Activated naive CD4-positive, alpha-beta T cell treated with anti-CD3 and anti-CD28 coated beads, Interleukin-2, amount 50 U/mL, for 24 hours (primary cell): ENCODE measurements at regions not wholly inside any gene's neighbourhood (a gene's known extent, or its start where the extent isn't known, plus 50 kb on each side); places are given as distances from the start of the nearest gene placed in this dataset.

Source experiments
- H3K27ac Mint-ChIP-seq: one replicate; pipeline ENCODE4 v1.8.0; 2021; ENCODE audit warnings: mild to moderate bottlenecking, mixed read lengths
- H3K27me3 Mint-ChIP-seq: one replicate; pipeline ENCODE4 v1.8.0; 2021; ENCODE audit warnings: mixed read lengths
- H3K36me3 Mint-ChIP-seq: one replicate; pipeline ENCODE4 v1.8.0; 2021; ENCODE audit warnings: mixed read lengths
- H3K4me1 Mint-ChIP-seq: one replicate; pipeline ENCODE4 v1.8.0; 2021; ENCODE audit warnings: mixed read lengths
- H3K4me3 Mint-ChIP-seq: one replicate; pipeline ENCODE4 v1.8.0; 2021; ENCODE audit warnings: mild to moderate bottlenecking, mixed read lengths
- H3K9me3 Mint-ChIP-seq: one replicate; pipeline ENCODE4 v1.8.0; 2021; ENCODE audit warnings: mixed read lengths

DNA sequence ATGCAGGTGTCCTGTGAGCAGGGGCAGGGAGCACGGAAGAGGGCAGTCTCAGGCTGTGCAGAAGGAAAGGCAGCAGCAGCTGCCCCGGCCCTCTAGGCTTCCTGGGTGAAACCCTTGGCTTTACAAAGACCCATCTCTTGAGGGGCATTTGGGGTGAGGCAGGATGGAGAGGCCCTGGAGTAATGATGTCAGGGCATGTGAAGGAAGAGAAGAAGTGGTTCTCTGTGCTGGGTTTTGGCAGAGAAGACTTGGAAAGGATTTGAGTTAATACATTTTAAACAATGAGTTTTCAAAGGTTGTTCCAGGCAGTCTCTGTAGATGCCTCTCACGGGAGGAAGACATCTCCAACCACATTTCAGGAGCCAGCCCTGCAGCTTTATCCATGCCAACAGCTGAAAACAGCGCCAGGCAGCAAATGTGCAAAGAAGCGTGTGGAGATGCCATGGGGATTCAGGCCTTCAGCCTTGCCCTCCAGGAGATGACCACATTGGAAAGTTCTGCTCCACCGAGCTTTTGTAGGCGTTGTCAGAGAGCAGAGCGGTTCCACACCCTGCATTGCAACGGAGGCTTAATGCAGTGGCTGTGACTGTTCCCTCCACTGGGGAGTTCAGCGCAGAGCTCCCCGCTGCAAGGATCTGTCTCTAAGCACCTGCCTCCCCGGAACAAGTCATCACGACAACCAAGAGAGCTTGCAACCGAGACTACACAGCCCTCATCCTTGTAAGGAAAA is 322.8 kb downstream of the UQCRFS1 start:
- H3K4me1 Mint-ChIP-seq, result no peaks in the 10 kb centered on the region
- H3K27ac Mint-ChIP-seq, result no peak overlapping the region
- H3K27me3 Mint-ChIP-seq, result no peaks in the 10 kb centered on the region
- no peaks in the 10 kb centered on the region for H3K36me3 Mint-ChIP-seq
- no peak overlapping the region for H3K4me3 Mint-ChIP-seq
- no peaks in the 10 kb centered on the region for H3K9me3 Mint-ChIP-seq

DNA sequence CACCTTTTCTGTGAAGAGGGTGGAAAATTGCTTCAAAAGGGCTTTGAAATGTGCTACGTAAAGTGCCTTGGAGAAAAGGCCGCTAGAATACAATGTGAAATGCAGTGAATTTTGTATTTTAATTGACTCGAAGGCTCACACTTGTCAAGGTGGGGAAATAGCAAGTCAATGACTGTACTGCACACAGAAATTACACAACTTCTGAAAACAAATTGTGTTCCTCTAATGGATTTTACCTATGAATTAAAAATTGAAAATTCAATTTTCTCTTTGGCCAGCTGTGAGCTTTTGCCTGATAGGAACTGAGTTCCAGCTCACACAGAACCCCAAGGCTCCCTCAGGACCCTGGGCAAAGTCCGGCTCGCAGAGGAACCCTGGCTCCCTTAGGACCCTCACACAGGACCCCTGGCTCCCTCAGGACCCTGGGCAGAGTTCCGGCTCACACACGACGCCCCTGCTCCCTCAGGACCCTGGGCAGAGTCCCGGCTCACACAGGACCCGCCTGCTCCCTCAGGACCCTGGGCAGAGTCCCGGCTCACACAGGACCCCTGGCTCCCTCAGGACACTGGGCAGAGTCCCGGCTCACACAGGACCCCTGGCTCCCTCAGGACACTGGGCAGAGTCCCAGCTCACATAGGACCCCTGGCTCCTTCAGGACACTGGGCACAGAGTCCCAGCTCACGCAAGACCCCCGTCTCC is 324.9 kb downstream of the UQCRFS1 start:
- H3K27me3 Mint-ChIP-seq, result peaks cover 1% of the 10 kb centered on the region
- no peak overlapping the region for H3K27ac Mint-ChIP-seq
- H3K4me3 Mint-ChIP-seq, result no peak overlapping the region
- H3K4me1 Mint-ChIP-seq, result no peaks in the 10 kb centered on the region
- no peaks in the 10 kb centered on the region for H3K9me3 Mint-ChIP-seq
- no peaks in the 10 kb centered on the region for H3K36me3 Mint-ChIP-seq

DNA sequence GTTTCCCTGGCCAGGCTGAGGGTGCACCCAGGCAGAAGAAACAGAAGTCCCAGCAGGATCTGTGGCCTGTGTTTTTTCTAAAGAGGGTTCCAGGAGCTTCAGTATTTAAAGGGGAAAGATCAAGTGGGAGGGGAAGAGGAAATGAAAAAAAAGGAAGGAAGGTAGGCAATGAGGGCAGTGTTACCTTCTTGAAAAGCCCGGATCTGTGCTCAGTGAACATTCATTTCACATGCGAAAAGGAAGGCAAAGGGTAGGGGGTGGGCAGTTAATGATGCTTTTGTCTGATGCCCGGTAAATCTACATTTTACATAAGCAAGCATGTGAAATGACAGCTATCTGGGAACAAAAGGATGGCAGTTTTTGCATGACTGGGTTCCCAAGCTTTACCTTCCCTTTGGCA is 326.2 kb downstream of the UQCRFS1 start:
- H3K4me3 Mint-ChIP-seq, result no peak overlapping the region

DNA sequence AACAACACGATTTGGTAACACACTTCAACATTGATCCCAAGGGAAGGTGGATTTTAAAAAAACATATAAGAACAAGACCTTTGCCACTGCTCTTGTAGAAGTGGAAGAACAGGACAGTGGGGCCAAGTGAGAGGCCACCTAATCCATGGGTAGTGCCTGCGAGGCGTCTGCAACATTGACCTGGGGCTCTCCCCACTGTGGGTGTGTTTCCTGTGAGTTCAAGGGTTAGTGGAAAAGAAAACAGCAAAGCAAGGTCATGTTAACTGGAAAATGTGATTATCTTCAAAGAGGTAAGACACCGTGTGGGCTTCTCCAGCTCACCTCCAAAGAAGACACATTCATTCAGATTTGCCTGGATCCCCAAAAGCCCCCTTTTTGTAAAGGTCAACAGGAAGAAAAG is 327.0 kb downstream of the UQCRFS1 start:
- Mint-ChIP-seq H3K27ac (no peak overlapping the region), H3K9me3 (no peaks in the 10 kb centered on the region), H3K4me3 (no peak overlapping the region), H3K4me1 (no peaks in the 10 kb centered on the region), H3K36me3 (no peaks in the 10 kb centered on the region), H3K27me3 (peaks cover 2% of the 10 kb centered on the region)

More for the DNA sequence above, 326.2 kb downstream of the UQCRFS1 start:
- no peaks in the 10 kb centered on the region for H3K36me3 Mint-ChIP-seq
- no peaks in the 10 kb centered on the region for H3K4me1 Mint-ChIP-seq
- peaks cover 2% of the 10 kb centered on the region for H3K27me3 Mint-ChIP-seq
- H3K27ac Mint-ChIP-seq, result no peak overlapping the region
- H3K9me3 Mint-ChIP-seq, result no peaks in the 10 kb centered on the region

DNA sequence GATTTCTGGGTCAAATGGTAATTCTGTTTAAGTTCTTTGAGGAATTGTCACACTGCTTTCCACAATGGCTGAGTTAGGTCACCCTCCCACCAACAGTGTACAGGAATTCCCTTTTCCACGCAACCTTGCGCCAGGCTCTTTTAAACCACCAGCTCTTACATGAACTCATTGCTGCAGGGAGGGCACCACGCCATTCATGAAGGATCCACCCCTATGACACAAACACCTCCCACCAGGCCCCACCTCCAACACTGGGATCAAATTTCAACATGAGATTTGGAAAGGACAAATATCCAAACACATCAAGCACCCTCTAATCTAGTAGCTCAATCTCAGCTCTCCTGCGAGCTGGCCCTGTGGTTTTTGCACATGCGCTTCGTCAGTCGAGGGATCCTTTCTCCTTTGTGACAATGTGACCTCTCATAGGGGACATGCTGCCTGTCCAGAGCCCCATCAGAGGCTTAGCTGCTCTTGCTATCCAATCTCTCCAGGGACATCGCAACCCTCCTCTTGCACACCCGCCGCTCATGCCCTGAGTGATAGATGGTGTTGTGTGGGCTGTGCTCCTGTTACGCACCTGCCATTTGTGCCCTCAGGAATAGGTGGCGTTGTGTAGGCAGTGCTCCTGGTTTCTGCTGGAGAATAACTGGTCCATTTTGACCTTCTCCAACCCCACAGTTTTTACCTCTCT is 328.0 kb downstream of the UQCRFS1 start:
- no peaks in the 10 kb centered on the region for H3K36me3 Mint-ChIP-seq
- H3K4me3 Mint-ChIP-seq, result no peak overlapping the region
- peaks cover 2% of the 10 kb centered on the region for H3K27me3 Mint-ChIP-seq
- no peak overlapping the region for H3K27ac Mint-ChIP-seq
- no peaks in the 10 kb centered on the region for H3K9me3 Mint-ChIP-seq
- no peaks in the 10 kb centered on the region for H3K4me1 Mint-ChIP-seq

DNA sequence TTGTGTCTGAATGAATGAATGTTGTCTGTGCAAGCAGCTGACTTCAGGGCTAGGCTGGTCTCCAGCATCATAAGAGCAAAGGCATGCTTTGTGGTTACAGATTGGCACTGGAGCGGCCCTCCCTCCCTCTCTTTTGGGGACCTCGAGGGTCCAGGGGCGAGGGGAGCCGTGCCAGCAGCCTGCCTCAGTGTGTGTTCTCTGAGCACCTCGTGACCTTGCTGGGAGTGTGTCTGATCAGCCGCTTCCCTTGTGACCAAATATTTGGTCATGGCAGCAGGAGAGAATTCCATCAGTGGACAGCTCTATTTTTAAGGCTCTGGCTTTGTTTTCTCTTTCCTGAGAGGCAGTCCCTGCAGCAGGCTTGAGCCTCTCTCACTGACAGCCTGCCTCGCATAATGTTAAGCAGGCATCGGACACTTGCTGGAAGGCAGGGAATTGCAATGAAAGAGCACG is 329.7 kb downstream of the UQCRFS1 start:
- peaks cover 2% of the 10 kb centered on the region for H3K27me3 Mint-ChIP-seq

DNA sequence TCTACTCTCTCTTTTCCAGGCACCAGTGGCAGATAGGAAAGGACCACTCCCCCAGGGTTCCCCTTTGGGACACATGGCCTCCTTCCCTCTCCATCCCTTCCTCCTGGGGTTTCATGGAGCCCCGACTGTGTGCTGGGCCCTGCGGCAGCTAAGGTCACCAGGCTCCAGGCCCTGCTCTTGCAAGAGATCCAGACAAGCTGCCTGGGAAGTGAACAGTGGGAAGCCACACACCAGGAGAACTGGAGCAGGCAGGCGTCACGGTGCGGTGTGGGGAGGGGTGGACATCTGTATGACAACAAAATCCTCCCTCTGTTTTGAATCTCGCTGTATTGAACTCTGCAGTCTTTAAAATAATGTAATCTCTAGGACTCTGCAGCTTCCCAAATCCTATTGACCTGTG is 330.1 kb downstream of the UQCRFS1 start:
- Mint-ChIP-seq H3K36me3 (no peaks in the 10 kb centered on the region), H3K27me3 (peaks cover 2% of the 10 kb centered on the region), H3K9me3 (no peaks in the 10 kb centered on the region), H3K4me1 (no peaks in the 10 kb centered on the region), H3K4me3 (no peak overlapping the region), H3K27ac (no peak overlapping the region)

More for the DNA sequence above, 329.7 kb downstream of the UQCRFS1 start:
- no peak overlapping the region for H3K4me3 Mint-ChIP-seq
- H3K4me1 Mint-ChIP-seq, result no peaks in the 10 kb centered on the region
- no peaks in the 10 kb centered on the region for H3K36me3 Mint-ChIP-seq
- no peak overlapping the region for H3K27ac Mint-ChIP-seq
- H3K9me3 Mint-ChIP-seq, result no peaks in the 10 kb centered on the region

DNA sequence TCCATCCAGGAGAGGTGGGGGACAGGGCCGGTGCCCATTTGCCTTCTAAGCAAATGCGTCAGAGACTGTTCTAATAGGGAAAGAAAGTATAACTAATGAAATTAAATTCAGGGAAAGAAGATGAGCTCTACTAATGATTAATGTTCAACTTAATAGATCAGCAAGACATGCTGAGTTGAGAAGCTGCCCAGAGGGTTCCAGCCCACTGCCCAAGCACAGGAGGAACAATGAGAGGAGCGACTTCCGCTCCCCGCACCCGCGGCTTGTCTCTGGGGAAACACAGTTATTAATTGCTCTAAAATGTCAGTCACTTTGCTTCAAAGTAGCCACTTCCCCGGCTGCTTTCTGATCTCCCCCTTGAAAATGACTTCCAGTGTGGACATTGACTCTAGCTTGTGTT is 331.3 kb downstream of the UQCRFS1 start:
- Mint-ChIP-seq H3K4me1 (no peaks in the 10 kb centered on the region), H3K27me3 (peaks cover 2% of the 10 kb centered on the region), H3K27ac (no peak overlapping the region), H3K9me3 (no peaks in the 10 kb centered on the region), H3K36me3 (no peaks in the 10 kb centered on the region), H3K4me3 (no peak overlapping the region)

DNA sequence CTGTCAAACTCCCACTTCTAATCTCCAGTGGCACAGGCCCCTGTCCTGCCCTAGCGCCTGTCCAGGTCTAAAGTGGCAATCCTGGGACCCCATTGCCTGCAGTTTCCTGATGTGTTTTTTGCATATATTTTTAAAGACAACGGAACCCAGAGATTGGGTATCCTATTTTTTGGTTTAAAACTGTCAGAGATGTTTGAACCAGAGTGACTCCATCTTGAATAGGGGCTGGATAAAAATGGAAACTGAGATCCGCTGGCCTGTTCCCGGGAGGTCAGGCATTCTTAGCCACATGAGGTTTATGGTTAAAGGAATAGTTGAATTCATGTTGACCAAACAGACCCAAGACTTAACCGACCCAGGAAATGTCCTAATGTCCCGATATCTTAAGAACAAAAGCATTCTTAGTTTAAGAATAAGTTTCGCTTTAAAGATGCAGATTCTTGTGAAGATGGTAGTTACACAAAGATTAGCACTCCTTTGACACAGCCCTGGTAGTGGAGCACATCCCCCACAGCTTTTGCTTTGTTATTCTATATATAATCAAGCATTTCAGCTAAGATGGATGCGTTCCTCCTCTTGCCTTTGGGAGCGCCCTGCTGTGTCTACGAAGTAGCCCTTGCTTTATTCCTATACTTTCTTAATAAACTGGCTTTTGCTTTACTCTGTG is 332.1 kb downstream of the UQCRFS1 start:
- Mint-ChIP-seq H3K9me3 (no peaks in the 10 kb centered on the region), H3K4me3 (no peak overlapping the region), H3K27me3 (peaks cover 2% of the 10 kb centered on the region), H3K27ac (no peak overlapping the region), H3K36me3 (no peaks in the 10 kb centered on the region), H3K4me1 (no peaks in the 10 kb centered on the region)

DNA sequence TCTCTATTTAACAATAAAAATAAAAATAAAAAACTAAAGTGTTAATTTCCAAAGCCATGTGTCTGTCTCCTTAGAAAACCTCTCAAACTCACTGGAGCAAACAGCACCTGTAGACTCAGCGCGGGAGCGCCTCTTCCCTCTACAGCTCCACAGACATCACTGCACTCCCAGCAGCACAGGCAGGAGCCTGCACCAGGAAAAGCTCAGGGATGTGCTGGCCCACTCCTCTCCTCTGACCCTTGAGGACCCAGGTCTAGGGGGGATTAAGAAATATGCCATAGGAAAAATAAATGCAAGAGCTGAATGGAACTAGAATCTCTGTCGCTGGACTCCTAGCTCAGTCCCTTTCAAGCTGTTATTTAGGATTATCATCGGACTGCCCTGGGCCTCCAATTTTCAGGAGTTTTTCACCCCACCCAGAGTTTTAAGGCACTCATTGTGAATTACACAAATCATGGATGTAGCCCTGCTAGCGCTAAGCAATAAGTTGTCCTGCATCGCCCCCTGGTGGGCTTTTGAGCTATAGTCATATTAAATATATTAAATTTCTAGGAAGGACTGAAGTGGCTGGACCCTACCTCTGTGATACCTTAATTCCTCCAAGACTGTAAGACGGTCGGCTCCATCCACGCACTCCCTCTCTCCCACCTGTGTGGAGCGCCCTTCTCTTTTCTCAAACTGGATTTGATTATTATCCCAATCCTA is 333.9 kb downstream of the UQCRFS1 start:
- Mint-ChIP-seq H3K27me3 (peaks cover 1% of the 10 kb centered on the region), H3K4me1 (no peaks in the 10 kb centered on the region), H3K4me3 (no peak overlapping the region), H3K9me3 (no peaks in the 10 kb centered on the region), H3K27ac (no peak overlapping the region), H3K36me3 (no peaks in the 10 kb centered on the region)

DNA sequence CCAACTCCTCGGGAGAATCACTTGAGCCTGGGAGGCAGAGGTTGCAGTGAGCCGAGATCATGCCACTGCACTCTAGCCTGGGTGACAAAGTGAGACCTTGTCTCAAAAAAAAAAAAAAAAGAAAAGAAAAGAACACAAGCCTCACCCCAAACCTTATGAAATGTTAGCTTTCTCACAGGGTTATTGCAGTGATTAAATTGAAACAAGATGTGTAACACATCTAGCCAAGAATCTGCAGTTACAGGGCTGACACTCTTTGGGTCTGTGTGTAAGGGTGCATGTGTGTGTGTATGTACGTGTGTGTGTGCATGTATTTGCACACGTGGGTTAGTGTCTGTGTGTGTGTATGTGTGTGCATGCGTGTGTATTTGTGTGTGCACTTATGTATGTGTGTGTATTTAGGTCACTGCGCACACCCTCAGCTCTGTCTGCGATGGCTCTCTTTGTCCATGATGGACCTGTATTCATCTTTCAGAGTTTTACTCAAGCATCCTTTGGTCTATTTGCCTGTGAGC is 336.3 kb downstream of the UQCRFS1 start:
- no peak overlapping the region for H3K4me3 Mint-ChIP-seq
- no peak overlapping the region for H3K27ac Mint-ChIP-seq
- no peaks in the 10 kb centered on the region for H3K27me3 Mint-ChIP-seq
- H3K9me3 Mint-ChIP-seq, result no peaks in the 10 kb centered on the region
- no peaks in the 10 kb centered on the region for H3K36me3 Mint-ChIP-seq
- no peaks in the 10 kb centered on the region for H3K4me1 Mint-ChIP-seq

DNA sequence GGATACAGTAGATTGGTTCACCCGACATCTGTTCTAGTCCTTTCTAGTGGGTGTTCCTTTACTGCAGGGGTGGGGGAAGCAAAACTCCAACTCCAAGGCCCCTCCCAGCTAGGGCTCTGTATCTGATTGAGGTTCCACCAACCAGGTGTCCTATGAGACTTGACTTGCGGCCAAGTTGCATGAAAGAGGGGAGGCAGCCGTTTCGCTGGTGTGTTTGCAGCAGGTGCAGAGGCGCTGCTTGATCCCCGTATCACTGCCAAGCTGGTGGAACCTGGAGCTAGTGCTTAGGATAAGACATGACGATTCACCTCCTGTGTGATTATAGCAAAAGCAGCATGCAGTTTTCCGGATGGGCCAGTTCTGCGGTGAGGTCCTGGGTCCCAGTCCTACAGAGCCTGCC is 338.2 kb downstream of the UQCRFS1 start:
- Mint-ChIP-seq H3K27me3 (no peaks in the 10 kb centered on the region), H3K9me3 (no peaks in the 10 kb centered on the region), H3K27ac (no peak overlapping the region), H3K4me1 (no peaks in the 10 kb centered on the region), H3K4me3 (no peak overlapping the region), H3K36me3 (no peaks in the 10 kb centered on the region)

DNA sequence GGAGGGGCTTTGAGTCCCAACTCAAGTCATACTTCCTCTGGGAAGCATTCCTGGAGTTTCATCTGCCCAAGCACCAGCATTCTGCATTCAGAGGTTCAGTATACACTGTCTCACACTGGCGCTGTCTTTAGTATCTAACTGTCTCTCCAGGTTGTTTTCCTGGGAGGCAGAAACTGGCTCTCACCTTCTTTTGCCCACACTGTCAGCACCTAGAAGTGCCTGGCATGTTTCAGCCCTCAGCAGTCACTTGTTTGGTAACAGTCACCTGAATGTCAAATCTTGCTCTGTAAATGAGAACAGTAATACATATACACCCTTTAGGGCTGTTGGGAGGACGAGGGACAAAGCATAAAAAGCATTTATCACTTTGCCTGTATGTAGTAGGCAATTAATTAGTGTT is 339.6 kb downstream of the UQCRFS1 start:
- H3K4me1 Mint-ChIP-seq, result no peaks in the 10 kb centered on the region

DNA sequence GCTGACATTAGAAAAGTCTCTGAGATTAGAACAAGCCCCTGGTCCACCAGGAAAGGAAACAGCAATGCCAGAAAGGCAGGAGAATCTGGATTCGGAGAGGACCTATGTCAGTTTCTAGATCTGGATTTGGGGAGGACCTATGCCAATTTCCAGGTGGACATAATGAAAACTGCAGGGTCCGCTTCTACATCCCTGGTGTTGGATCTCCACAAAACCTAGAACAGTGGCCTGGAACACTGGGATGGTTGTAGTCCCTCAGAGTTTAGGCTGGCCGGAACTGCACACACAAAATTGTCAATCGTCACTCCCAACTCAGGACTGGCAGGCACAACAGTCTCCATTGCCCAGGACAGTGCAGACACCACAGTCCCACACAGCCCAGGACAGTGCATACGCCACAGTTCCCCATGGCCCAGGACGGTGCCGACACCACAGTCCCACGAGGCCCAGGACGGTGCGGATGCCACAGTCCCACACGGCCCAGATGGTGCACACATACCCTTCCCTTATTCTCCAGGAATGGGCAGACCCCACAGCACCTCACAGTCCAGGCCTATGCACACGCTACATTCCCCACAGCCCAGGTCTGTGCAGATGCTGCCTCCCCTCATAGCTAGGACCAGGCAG is 341.7 kb downstream of the UQCRFS1 start:
- Mint-ChIP-seq H3K9me3 (no peaks in the 10 kb centered on the region), H3K36me3 (no peaks in the 10 kb centered on the region), H3K27ac (no peak overlapping the region), H3K4me3 (no peak overlapping the region), H3K4me1 (no peaks in the 10 kb centered on the region), H3K27me3 (no peaks in the 10 kb centered on the region)

More for the DNA sequence above, 339.6 kb downstream of the UQCRFS1 start:
- no peak overlapping the region for H3K4me3 Mint-ChIP-seq
- H3K9me3 Mint-ChIP-seq, result no peaks in the 10 kb centered on the region
- H3K27ac Mint-ChIP-seq, result no peak overlapping the region
- no peaks in the 10 kb centered on the region for H3K27me3 Mint-ChIP-seq
- H3K36me3 Mint-ChIP-seq, result no peaks in the 10 kb centered on the region

DNA sequence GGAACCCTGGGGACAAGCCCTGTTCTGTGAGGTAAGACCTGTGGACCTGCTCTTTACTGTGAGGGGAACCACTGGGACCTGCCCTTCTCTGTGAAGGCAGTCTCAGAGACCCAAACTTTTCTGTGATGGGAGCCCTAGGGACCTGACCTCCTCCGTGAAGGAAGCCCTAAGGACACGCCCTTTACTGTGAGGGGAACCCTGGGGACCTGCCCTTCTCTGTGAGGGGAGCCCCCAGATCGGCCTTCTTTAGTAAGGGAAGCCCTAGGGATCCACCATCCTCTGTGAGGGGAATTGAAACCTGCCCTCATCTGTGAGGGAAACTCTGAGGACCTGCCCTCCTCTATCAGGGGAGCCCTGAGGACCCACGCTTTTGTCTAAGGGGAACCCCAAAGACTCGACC is 343.5 kb downstream of the UQCRFS1 start:
- Mint-ChIP-seq H3K27me3 (no peaks in the 10 kb centered on the region), H3K4me3 (no peak overlapping the region), H3K36me3 (no peaks in the 10 kb centered on the region), H3K4me1 (no peaks in the 10 kb centered on the region), H3K9me3 (no peaks in the 10 kb centered on the region), H3K27ac (no peak overlapping the region)
